DND-41 (cell line): ENCODE measurements at regions not wholly inside any gene's neighbourhood (a gene's known extent, or its start where the extent isn't known, plus 50 kb on each side); places are given as distances from the start of the nearest gene placed in this dataset.

Experiments used
- ATAC-seq: fragments of 200-7000 bp; cut with Tn5 transposase; 3 replicates; pipeline ENCODE4 v1.9.1; 2021; ENCODE audit warnings: low read depth; ENCODE audit not compliant: insufficient read depth
- DNase-seq: peaks from one replicate; pipeline ENCODE4 v3.0.0-alpha.2; 2020
- H2AFZ ChIP-seq: 2 replicates; pipeline ENCODE4 v1.6.0; 2012; ENCODE audit warnings: low read depth, low read length
- H3K27ac ChIP-seq: 2 replicates; pipeline ENCODE4 v1.5.1; 2012; ENCODE audit warnings: low read length, inconsistent platforms
- H3K27me3 ChIP-seq: fragments of 200-600 bp; sonication (generic); 2 replicates; pipeline ENCODE4 v1.6.0; 2012; ENCODE audit warnings: low read length, mild to moderate bottlenecking, inconsistent platforms; ENCODE audit not compliant: insufficient read depth, poor library complexity
- H3K36me3 ChIP-seq: 2 replicates; pipeline ENCODE4 v1.5.1; 2012; ENCODE audit warnings: low read length, inconsistent platforms; ENCODE audit not compliant: insufficient read depth
- H3K4me1 ChIP-seq: 2 replicates; pipeline ENCODE4 v1.5.1; 2012; ENCODE audit warnings: mild to moderate bottlenecking, low read length; ENCODE audit not compliant: insufficient read depth
- H3K4me2 ChIP-seq: 2 replicates; pipeline ENCODE4 v1.6.0; 2012; ENCODE audit warnings: mild to moderate bottlenecking, moderate library complexity, low read length, inconsistent platforms; ENCODE audit not compliant: insufficient read depth
- H3K4me3 ChIP-seq, 2 experiments: fragments of 200-600 bp in 1 of 2; shearing (Covaris generic) in 1 of 2; 2 replicates each; pipeline ENCODE4 v1.5.1; 2012 to 2016; ENCODE audit warnings: inconsistent platforms in 2 of 2, low read length in 2 of 2, mild to moderate bottlenecking in 2 of 2, low read depth in 1 of 2, moderate library complexity in 1 of 2
- H3K79me2 ChIP-seq: 2 replicates; pipeline ENCODE4 v1.6.0; 2012; ENCODE audit warnings: low read length, inconsistent platforms; ENCODE audit not compliant: insufficient read depth
- H3K9ac ChIP-seq: 2 replicates; pipeline ENCODE4 v1.6.0; 2012; ENCODE audit warnings: low read depth, mild to moderate bottlenecking, inconsistent platforms, low read length, moderate library complexity
- H3K9me3 ChIP-seq: 2 replicates; pipeline ENCODE4 v1.5.1; 2012; ENCODE audit warnings: low read length, moderate library complexity, mild to moderate bottlenecking, inconsistent platforms; ENCODE audit not compliant: insufficient read depth, severe bottlenecking
- H4K20me1 ChIP-seq: 2 replicates; pipeline ENCODE4 v1.6.0; 2012; ENCODE audit warnings: low read length; ENCODE audit not compliant: insufficient read depth
- CTCF ChIP-seq: IDR thresholded peaks from 2 replicates; pipeline ENCODE4 v1.5.1; 2012; ENCODE audit warnings: borderline replicate concordance, low read length, moderate library complexity, mild to moderate bottlenecking; ENCODE audit not compliant: poor library complexity, severe bottlenecking; ENCODE audit errors: extremely low read depth
- EZH2 ChIP-seq: IDR thresholded peaks from 3 replicates; pipeline ENCODE4 v1.6.1; 2012; ENCODE audit warnings: borderline replicate concordance, low read depth, mild to moderate bottlenecking, moderate library complexity, low read length, inconsistent platforms; ENCODE audit not compliant: severe bottlenecking

- H3K9ac ChIP-seq, result no peak overlapping the region
These were observed 253.4 kb upstream of the CSF3R start for GRCh38 chr1:36735939-36736730.

GRCh38 chr1:36735436-36735835 lies 252.7 kb upstream of the CSF3R start:
- TF ChIP-seq EZH2, result no peak
- TF ChIP-seq CTCF, result no peak
- Histone ChIP-seq H3K79me2 (no peaks in the 10 kb centered on the region), H3K36me3 (no peaks in the 10 kb centered on the region), H4K20me1 (peaks cover 2% of the 10 kb centered on the region), H3K27me3 (peaks cover 16% of the 10 kb centered on the region), H3K4me3 (no peak overlapping the region), H3K4me2 (no peak overlapping the region), H3K9me3 (no peaks in the 10 kb centered on the region), H2AFZ (no peak overlapping the region), H3K9ac (no peak overlapping the region), H3K4me1 (no peaks in the 10 kb centered on the region), H3K27ac (no peak overlapping the region)
- ATAC-seq (no peak), DNase-seq (no peak)

More at GRCh38 chr1:36735939-36736730, 253.4 kb upstream of the CSF3R start:
- Histone ChIP-seq H2AFZ (no peak overlapping the region), H3K4me2 (no peak overlapping the region), H3K27ac (no peak overlapping the region), H3K4me1 (no peaks in the 10 kb centered on the region), H4K20me1 (peaks cover 2% of the 10 kb centered on the region), H3K27me3 (peaks cover 16% of the 10 kb centered on the region), H3K36me3 (no peaks in the 10 kb centered on the region), H3K79me2 (no peaks in the 10 kb centered on the region), H3K4me3 (no peak overlapping the region), H3K9me3 (no peaks in the 10 kb centered on the region)
- TF ChIP-seq EZH2 (no peak), CTCF (no peak)
- ATAC-seq (no peak), DNase-seq (no peak)

- H4K20me1 ChIP-seq, result peaks cover 2% of the 10 kb centered on the region
- DNase-seq (no peak), ATAC-seq (no peak)
- no peaks in the 10 kb centered on the region for H3K36me3 ChIP-seq
- TF ChIP-seq EZH2 (no peak), CTCF (no peak)
- no peak overlapping the region for H3K4me2 ChIP-seq
- H3K27ac ChIP-seq, result no peak overlapping the region
- H3K79me2 ChIP-seq, result no peaks in the 10 kb centered on the region
- peaks cover 16% of the 10 kb centered on the region for H3K27me3 ChIP-seq
- H3K4me1 ChIP-seq, result no peaks in the 10 kb centered on the region
- H3K9ac ChIP-seq, result no peak overlapping the region
- H3K4me3 ChIP-seq, result no peak overlapping the region
- no peak overlapping the region for H2AFZ ChIP-seq
- no peaks in the 10 kb centered on the region for H3K9me3 ChIP-seq
These were observed 251.6 kb upstream of the CSF3R start for GRCh38 chr1:36734356-36734755.
